Testis (tissue), 2 donors: ENCODE measurements at regions not wholly inside any gene's neighbourhood (a gene's known extent, or its start where the extent isn't known, plus 50 kb on each side); places are given as distances from the start of the nearest gene placed in this dataset.

Experiments used
- POLR2A ChIP-seq: fragments of 450-650 bp; IDR thresholded peaks from one replicate; pipeline ENCODE4 v1.6.1; 2017; ENCODE audit warnings: antibody characterized with exemption, mild to moderate bottlenecking, moderate library complexity
- TF ChIP-seq, protein P1 (sequence below), 3 experiments: fragments of 450-650 bp in 2 of 3; fragments of 200-600 bp in 1 of 3; sonication (generic) in 1 of 3; IDR thresholded peaks; one replicate each; pipeline ENCODE4 v1.5.1; 2016 to 2019; ENCODE audit warnings: antibody characterized with exemption in 3 of 3, mild to moderate bottlenecking in 2 of 3, moderate library complexity in 1 of 3

DNA sequence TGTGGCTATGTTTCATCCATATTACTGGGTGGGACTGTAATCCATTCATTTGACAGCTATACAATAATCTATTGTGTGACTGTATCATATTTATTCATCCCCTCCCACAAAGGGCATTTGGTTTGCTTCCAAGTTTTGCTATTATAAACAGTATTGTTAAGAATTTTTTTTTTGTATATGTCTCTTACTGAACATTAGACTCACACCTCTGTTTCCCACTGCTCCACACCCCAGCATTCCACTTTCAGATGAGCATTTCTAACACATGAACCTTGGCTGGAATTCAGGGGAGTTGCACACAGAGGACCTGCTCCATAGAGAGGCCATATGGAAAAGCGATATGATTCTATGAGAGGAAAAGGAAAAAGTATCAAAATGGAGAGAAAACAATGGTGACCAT lies 81.6 kb upstream of the DKK2 start:
- TF ChIP-seq, protein P1, sequence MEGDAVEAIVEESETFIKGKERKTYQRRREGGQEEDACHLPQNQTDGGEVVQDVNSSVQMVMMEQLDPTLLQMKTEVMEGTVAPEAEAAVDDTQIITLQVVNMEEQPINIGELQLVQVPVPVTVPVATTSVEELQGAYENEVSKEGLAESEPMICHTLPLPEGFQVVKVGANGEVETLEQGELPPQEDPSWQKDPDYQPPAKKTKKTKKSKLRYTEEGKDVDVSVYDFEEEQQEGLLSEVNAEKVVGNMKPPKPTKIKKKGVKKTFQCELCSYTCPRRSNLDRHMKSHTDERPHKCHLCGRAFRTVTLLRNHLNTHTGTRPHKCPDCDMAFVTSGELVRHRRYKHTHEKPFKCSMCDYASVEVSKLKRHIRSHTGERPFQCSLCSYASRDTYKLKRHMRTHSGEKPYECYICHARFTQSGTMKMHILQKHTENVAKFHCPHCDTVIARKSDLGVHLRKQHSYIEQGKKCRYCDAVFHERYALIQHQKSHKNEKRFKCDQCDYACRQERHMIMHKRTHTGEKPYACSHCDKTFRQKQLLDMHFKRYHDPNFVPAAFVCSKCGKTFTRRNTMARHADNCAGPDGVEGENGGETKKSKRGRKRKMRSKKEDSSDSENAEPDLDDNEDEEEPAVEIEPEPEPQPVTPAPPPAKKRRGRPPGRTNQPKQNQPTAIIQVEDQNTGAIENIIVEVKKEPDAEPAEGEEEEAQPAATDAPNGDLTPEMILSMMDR (IDR thresholded peaks at IDR 0.05) = no peak
- TF ChIP-seq POLR2A = no peak
